Liver (tissue), 8 donors: ENCODE measurements at regions not wholly inside any gene's neighbourhood (a gene's known extent, or its start where the extent isn't known, plus 50 kb on each side); places are given as distances from the start of the nearest gene placed in this dataset.
A peak's percentile ranks its signal among the peaks of the same experiment; 100 is the strongest.

Experiments
- DNase-seq: peaks from one replicate; pipeline ENCODE4 v3.0.0-alpha.2; 2017; ENCODE audit warnings: low spot score
- H3K27ac ChIP-seq, 2 donors: one replicate each; pipeline ENCODE4 v1.7.0; 2013; ENCODE audit warnings: inconsistent platforms in 2 of 2, low read length in 2 of 2, control low read depth in 1 of 2, low read depth in 1 of 2, mild to moderate bottlenecking in 1 of 2
- H3K27me3 ChIP-seq, 4 donors: one replicate each; pipeline versions ENCODE4 v1.6.1 to v1.7.0; 2013; ENCODE audit warnings: low read length in 3 of 4, inconsistent platforms in 1 of 4, mild to moderate bottlenecking in 1 of 4, moderate library complexity in 1 of 4; ENCODE audit not compliant: control insufficient read depth in 4 of 4, insufficient read depth in 4 of 4
- H3K36me3 ChIP-seq, 4 donors: one replicate each; pipeline versions ENCODE4 v1.6.1 to v1.7.0; 2013; ENCODE audit warnings: low read length in 3 of 4, mild to moderate bottlenecking in 3 of 4, low read depth in 1 of 4, moderate library complexity in 1 of 4; ENCODE audit not compliant: control insufficient read depth in 4 of 4, insufficient read depth in 3 of 4
- H3K4me1 ChIP-seq, 4 donors: one replicate each; pipeline versions ENCODE4 v1.6.1 to v1.7.0; 2013; ENCODE audit warnings: low read length in 3 of 4, mild to moderate bottlenecking in 3 of 4, moderate library complexity in 1 of 4; ENCODE audit not compliant: control insufficient read depth in 4 of 4, insufficient read depth in 4 of 4
- H3K4me3 ChIP-seq, 3 donors: one replicate each; pipeline versions ENCODE4 v1.6.1 to v1.7.0; 2013; ENCODE audit warnings: low read length in 3 of 3, control low read depth in 1 of 3, low read depth in 1 of 3, mild to moderate bottlenecking in 1 of 3
- H3K9ac ChIP-seq, 2 donors: one replicate each; pipeline ENCODE4 v1.7.0; 2013; ENCODE audit warnings: low read length in 2 of 2, mild to moderate bottlenecking in 2 of 2, moderate library complexity in 2 of 2, control low read depth in 1 of 2, low read depth in 1 of 2
- H3K9me3 ChIP-seq, 4 donors: one replicate each; pipeline versions ENCODE4 v1.6.1 to v1.7.0; 2013; ENCODE audit warnings: low read length in 3 of 4; ENCODE audit not compliant: control insufficient read depth in 4 of 4
- ATF3 ChIP-seq: IDR thresholded peaks from 2 replicates; pipeline ENCODE4 v1.6.1; 2016; ENCODE audit warnings: antibody characterized with exemption
- EGR1 ChIP-seq, 2 donors: IDR thresholded peaks; 2 replicates each; pipeline ENCODE4 v1.6.1; 2016 to 2018; ENCODE audit warnings: antibody characterized with exemption in 2 of 2, low read depth in 2 of 2
- FOXA1 ChIP-seq: IDR thresholded peaks from 2 replicates; pipeline ENCODE4 v1.6.1; 2016; ENCODE audit warnings: antibody characterized with exemption
- FOXA2 ChIP-seq: IDR thresholded peaks from 2 replicates; pipeline ENCODE4 v1.6.1; 2016; ENCODE audit warnings: antibody characterized with exemption
- GABPA ChIP-seq, 2 donors: IDR thresholded peaks in 1 of 2; conservative IDR thresholded peaks in 1 of 2; 2 replicates each; pipeline ENCODE4 v1.6.1; 2016; ENCODE audit warnings: antibody characterized with exemption in 2 of 2, mild to moderate bottlenecking in 1 of 2, moderate library complexity in 1 of 2
- HNF4G ChIP-seq: IDR thresholded peaks from 2 replicates; pipeline ENCODE4 v1.6.1; 2016; ENCODE audit warnings: antibody characterized with exemption
- JUND ChIP-seq, 2 donors: IDR thresholded peaks; 2 replicates each; pipeline ENCODE4 v1.6.1; 2016; ENCODE audit warnings: antibody characterized with exemption in 2 of 2
- NR2F2 ChIP-seq: IDR thresholded peaks from 2 replicates; pipeline ENCODE4 v1.6.1; 2016; ENCODE audit warnings: antibody characterized with exemption
- RXRA ChIP-seq, 2 donors: IDR thresholded peaks; 2 replicates each; pipeline ENCODE4 v1.6.1; 2017 to 2018; ENCODE audit warnings: antibody characterized with exemption in 2 of 2, mild to moderate bottlenecking in 1 of 2
- TAF1 ChIP-seq: conservative IDR thresholded peaks from 2 replicates; pipeline ENCODE4 v1.6.1; 2016; ENCODE audit warnings: antibody characterized with exemption, mild to moderate bottlenecking
- YY1 ChIP-seq: IDR thresholded peaks from 2 replicates; pipeline ENCODE4 v1.6.1; 2016; ENCODE audit warnings: antibody characterized with exemption, mild to moderate bottlenecking
- WGBS: extraction: QIAGEN DNeasy Blood & Tissue Kit; methylation state at CpG from one replicate; pipeline ENCODE4 v1.1.7; 2013; 5-methylcytosine and 5-hydroxymethylcytosine counted together
- TF ChIP-seq, protein P1 (sequence below): IDR thresholded peaks from 2 replicates; pipeline ENCODE4 v1.6.1; 2016; ENCODE audit warnings: antibody characterized with exemption
- TF ChIP-seq, protein P2 (sequence below): IDR thresholded peaks from 2 replicates; pipeline ENCODE4 v1.6.1; 2016; ENCODE audit warnings: antibody characterized with exemption
- TF ChIP-seq, protein P3 (sequence below): fragments of 150-350 bp; IDR thresholded peaks from 2 replicates; pipeline ENCODE4 v1.5.1; 2017; ENCODE audit warnings: improper control_type of control experiment, low read depth, low read length; ENCODE audit not compliant: missing input control
- TF ChIP-seq, protein P4 (sequence below): IDR thresholded peaks from 2 replicates; pipeline ENCODE4 v1.6.1; 2016; ENCODE audit warnings: antibody characterized with exemption, mild to moderate bottlenecking
- donor health status: healthy.
- donor health status: healthy.
- donor health status: healthy.
- donor health status: healthy.
- donor health status: healthy.

DNA sequence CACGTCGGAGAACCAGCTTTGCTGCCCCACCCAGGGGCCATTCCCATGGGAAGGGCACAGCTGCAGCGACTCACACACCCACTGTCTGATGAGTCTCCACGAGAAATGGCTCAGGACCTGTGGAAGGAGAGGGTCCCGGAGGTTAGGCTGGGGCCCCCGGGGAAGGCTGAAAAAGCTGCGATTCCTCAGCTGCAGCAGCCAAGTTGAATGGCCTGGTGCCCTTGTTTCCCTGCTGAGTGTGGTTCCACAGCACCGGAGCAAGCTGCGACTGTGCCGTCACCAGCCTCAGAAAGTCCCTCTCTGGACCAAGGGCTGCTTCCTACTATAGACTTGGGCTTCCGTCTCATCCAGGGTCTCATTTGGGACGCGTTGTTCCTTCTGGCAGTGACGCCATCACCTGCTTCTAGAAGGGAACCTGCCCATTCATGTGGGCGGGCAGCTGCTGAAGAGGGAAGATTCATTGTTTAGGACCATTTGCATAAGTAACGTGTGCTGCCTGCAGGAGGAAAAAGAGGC is 180.2 kb downstream of the INHBB start:
- Histone ChIP-seq H3K36me3 (no peaks in the 10 kb centered on the region), H3K4me1 (peaks cover 4 to 18% (median 15%) of the 10 kb centered on the region in 4 donors), H3K9me3 (peaks cover 0 to 2% (median 0%) of the 10 kb centered on the region in 4 donors), H3K27ac (peak overlapping the region; percentile 39 to 57), H3K4me3 (no peak overlapping the region), H3K27me3 (no peaks in the 10 kb centered on the region), H3K9ac (no peak overlapping the region)
- no peak for DNase-seq
- 87% methylated on average over 16 of the region's 16 CpGs for WGBS
- TF ChIP-seq FOXA1 (no peak), NR2F2 (peak; percentile 56), ATF3 (no peak), YY1 (no peak)
- TF ChIP-seq, protein P1, sequence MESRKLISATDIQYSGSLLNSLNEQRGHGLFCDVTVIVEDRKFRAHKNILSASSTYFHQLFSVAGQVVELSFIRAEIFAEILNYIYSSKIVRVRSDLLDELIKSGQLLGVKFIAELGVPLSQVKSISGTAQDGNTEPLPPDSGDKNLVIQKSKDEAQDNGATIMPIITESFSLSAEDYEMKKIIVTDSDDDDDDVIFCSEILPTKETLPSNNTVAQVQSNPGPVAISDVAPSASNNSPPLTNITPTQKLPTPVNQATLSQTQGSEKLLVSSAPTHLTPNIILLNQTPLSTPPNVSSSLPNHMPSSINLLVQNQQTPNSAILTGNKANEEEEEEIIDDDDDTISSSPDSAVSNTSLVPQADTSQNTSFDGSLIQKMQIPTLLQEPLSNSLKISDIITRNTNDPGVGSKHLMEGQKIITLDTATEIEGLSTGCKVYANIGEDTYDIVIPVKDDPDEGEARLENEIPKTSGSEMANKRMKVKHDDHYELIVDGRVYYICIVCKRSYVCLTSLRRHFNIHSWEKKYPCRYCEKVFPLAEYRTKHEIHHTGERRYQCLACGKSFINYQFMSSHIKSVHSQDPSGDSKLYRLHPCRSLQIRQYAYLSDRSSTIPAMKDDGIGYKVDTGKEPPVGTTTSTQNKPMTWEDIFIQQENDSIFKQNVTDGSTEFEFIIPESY, result no peak
- TF ChIP-seq, protein P2, sequence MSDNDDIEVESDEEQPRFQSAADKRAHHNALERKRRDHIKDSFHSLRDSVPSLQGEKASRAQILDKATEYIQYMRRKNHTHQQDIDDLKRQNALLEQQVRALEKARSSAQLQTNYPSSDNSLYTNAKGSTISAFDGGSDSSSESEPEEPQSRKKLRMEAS, result no peak

GRCh38 chr2:120526997-120527945 is 181.3 kb downstream of the INHBB start:
- WGBS, result 92% methylated on average over 18 of the region's 18 CpGs
- H3K9me3 ChIP-seq, result peaks cover 0 to 2% (median 0%) of the 10 kb centered on the region in 4 donors
- peaks cover 4 to 18% (median 15%) of the 10 kb centered on the region in 4 donors for H3K4me1 ChIP-seq
- H3K4me3 ChIP-seq, result no peak overlapping the region
- no peaks in the 10 kb centered on the region for H3K36me3 ChIP-seq
- no peak overlapping the region for H3K9ac ChIP-seq
- H3K27me3 ChIP-seq, result no peaks in the 10 kb centered on the region
- no peak for DNase-seq
- no peak overlapping the region for H3K27ac ChIP-seq
- TF ChIP-seq HNF4G (no peak), JUND (IDR thresholded peaks at IDR 0.05) (no peak), RXRA (IDR thresholded peaks at IDR 0.05) (no peak), EGR1 (IDR thresholded peaks at IDR 0.05; ENCODE audit: low read depth in 2 of 2) (no peak), GABPA (IDR thresholded peaks at IDR 0.05 in 1 of 2, conservative IDR thresholded peaks at IDR 0.05 in 1 of 2) (no peak), FOXA2 (no peak), TAF1 (no peak), FOXA1 (no peak)
- TF ChIP-seq, protein P2, result no peak
- TF ChIP-seq, protein P3, sequence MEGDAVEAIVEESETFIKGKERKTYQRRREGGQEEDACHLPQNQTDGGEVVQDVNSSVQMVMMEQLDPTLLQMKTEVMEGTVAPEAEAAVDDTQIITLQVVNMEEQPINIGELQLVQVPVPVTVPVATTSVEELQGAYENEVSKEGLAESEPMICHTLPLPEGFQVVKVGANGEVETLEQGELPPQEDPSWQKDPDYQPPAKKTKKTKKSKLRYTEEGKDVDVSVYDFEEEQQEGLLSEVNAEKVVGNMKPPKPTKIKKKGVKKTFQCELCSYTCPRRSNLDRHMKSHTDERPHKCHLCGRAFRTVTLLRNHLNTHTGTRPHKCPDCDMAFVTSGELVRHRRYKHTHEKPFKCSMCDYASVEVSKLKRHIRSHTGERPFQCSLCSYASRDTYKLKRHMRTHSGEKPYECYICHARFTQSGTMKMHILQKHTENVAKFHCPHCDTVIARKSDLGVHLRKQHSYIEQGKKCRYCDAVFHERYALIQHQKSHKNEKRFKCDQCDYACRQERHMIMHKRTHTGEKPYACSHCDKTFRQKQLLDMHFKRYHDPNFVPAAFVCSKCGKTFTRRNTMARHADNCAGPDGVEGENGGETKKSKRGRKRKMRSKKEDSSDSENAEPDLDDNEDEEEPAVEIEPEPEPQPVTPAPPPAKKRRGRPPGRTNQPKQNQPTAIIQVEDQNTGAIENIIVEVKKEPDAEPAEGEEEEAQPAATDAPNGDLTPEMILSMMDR, result no peak
- TF ChIP-seq, protein P4, sequence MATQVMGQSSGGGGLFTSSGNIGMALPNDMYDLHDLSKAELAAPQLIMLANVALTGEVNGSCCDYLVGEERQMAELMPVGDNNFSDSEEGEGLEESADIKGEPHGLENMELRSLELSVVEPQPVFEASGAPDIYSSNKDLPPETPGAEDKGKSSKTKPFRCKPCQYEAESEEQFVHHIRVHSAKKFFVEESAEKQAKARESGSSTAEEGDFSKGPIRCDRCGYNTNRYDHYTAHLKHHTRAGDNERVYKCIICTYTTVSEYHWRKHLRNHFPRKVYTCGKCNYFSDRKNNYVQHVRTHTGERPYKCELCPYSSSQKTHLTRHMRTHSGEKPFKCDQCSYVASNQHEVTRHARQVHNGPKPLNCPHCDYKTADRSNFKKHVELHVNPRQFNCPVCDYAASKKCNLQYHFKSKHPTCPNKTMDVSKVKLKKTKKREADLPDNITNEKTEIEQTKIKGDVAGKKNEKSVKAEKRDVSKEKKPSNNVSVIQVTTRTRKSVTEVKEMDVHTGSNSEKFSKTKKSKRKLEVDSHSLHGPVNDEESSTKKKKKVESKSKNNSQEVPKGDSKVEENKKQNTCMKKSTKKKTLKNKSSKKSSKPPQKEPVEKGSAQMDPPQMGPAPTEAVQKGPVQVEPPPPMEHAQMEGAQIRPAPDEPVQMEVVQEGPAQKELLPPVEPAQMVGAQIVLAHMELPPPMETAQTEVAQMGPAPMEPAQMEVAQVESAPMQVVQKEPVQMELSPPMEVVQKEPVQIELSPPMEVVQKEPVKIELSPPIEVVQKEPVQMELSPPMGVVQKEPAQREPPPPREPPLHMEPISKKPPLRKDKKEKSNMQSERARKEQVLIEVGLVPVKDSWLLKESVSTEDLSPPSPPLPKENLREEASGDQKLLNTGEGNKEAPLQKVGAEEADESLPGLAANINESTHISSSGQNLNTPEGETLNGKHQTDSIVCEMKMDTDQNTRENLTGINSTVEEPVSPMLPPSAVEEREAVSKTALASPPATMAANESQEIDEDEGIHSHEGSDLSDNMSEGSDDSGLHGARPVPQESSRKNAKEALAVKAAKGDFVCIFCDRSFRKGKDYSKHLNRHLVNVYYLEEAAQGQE, result no peak
